ENCODE measurements at regions not wholly inside any gene's neighbourhood (a gene's known extent, or its start where the extent isn't known, plus 50 kb on each side); places are given as distances from the start of the nearest gene placed in this dataset.

DNA sequence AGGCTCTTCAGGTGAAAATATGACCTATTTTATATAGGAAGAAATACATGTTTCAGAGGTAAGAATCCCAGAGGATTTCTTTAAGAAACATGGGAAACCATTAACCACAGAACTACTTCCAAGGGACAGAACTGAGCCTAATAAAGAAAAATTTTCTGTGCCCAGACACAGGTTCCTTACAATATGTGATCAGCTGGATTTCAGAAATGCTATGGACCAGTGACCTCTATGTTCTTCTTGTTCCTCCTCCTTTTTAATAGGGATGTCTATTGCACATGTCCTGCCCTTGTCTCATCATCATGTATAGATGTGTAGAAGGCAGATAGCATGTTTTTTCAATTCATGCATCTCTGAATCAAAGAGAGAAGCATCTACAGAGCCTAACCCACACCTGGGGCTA lies 836.6 kb downstream of the RNF144A start:
- TF ChIP-seq TAF1 (IDR thresholded peaks at IDR 0.05; ENCODE audit: low read depth) (no peak), YY1 (IDR thresholded peaks at IDR 0.05; ENCODE audit: low read depth) (no peak), FOXM1 (IDR thresholded peaks at IDR 0.05; ENCODE audit: borderline replicate concordance, low read depth) (no peak), ZBTB7A (IDR thresholded peaks at IDR 0.05; ENCODE audit: low read depth) (no peak), RAD21 (IDR thresholded peaks at IDR 0.05; ENCODE audit: low read depth) (no peak), EGR1 (IDR thresholded peaks at IDR 0.05) (no peak), TCF12 (IDR thresholded peaks at IDR 0.05; ENCODE audit: low read depth) (no peak), TEAD4 (IDR thresholded peaks at IDR 0.05) (no peak), NFIC (IDR thresholded peaks at IDR 0.05) (no peak), CREB1 (IDR thresholded peaks at IDR 0.05; ENCODE audit: low read depth) (no peak), CEBPB (IDR thresholded peaks at IDR 0.05) (no peak), EP300 (IDR thresholded peaks at IDR 0.05; ENCODE audit: borderline replicate concordance) (no peak)
- TF ChIP-seq, protein P1, sequence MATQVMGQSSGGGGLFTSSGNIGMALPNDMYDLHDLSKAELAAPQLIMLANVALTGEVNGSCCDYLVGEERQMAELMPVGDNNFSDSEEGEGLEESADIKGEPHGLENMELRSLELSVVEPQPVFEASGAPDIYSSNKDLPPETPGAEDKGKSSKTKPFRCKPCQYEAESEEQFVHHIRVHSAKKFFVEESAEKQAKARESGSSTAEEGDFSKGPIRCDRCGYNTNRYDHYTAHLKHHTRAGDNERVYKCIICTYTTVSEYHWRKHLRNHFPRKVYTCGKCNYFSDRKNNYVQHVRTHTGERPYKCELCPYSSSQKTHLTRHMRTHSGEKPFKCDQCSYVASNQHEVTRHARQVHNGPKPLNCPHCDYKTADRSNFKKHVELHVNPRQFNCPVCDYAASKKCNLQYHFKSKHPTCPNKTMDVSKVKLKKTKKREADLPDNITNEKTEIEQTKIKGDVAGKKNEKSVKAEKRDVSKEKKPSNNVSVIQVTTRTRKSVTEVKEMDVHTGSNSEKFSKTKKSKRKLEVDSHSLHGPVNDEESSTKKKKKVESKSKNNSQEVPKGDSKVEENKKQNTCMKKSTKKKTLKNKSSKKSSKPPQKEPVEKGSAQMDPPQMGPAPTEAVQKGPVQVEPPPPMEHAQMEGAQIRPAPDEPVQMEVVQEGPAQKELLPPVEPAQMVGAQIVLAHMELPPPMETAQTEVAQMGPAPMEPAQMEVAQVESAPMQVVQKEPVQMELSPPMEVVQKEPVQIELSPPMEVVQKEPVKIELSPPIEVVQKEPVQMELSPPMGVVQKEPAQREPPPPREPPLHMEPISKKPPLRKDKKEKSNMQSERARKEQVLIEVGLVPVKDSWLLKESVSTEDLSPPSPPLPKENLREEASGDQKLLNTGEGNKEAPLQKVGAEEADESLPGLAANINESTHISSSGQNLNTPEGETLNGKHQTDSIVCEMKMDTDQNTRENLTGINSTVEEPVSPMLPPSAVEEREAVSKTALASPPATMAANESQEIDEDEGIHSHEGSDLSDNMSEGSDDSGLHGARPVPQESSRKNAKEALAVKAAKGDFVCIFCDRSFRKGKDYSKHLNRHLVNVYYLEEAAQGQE (IDR thresholded peaks at IDR 0.05; ENCODE audit: low read depth), result no peak
- TF ChIP-seq, protein P2, sequence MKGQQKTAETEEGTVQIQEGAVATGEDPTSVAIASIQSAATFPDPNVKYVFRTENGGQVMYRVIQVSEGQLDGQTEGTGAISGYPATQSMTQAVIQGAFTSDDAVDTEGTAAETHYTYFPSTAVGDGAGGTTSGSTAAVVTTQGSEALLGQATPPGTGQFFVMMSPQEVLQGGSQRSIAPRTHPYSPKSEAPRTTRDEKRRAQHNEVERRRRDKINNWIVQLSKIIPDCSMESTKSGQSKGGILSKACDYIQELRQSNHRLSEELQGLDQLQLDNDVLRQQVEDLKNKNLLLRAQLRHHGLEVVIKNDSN (IDR thresholded peaks at IDR 0.05), result no peak
- TF ChIP-seq, protein P3, sequence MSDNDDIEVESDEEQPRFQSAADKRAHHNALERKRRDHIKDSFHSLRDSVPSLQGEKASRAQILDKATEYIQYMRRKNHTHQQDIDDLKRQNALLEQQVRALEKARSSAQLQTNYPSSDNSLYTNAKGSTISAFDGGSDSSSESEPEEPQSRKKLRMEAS (IDR thresholded peaks at IDR 0.05), result no peak

DNA sequence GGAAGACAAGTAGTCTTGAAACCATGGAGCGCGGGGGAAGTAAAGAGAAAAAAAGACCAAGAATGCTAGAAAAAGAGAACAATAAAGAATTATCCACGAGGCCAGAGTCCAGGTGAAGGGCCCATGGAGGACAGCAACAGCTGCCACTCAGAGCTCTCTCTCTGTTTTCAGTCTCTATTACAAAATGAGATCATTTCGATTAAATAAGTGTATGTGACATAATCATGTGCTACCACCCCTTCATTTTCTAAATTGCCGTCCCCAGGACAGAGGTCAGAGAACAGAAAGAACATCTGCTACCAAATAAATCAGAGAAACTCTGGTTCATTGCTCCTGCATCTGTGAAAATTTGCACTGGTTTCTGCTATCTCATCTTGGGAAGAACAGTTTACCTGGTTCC lies 838.7 kb downstream of the RNF144A start:
- TF ChIP-seq EGR1 (IDR thresholded peaks at IDR 0.05) (no peak), RAD21 (IDR thresholded peaks at IDR 0.05; ENCODE audit: low read depth) (no peak), NFIC (IDR thresholded peaks at IDR 0.05) (no peak), EP300 (IDR thresholded peaks at IDR 0.05; ENCODE audit: borderline replicate concordance) (no peak), TCF12 (IDR thresholded peaks at IDR 0.05; ENCODE audit: low read depth) (no peak), TEAD4 (IDR thresholded peaks at IDR 0.05) (no peak), CEBPB (IDR thresholded peaks at IDR 0.05) (no peak), ZBTB7A (IDR thresholded peaks at IDR 0.05; ENCODE audit: low read depth) (no peak)
- TF ChIP-seq, protein P3 (IDR thresholded peaks at IDR 0.05), result no peak
- TF ChIP-seq, protein P2 (IDR thresholded peaks at IDR 0.05), result no peak

DNA sequence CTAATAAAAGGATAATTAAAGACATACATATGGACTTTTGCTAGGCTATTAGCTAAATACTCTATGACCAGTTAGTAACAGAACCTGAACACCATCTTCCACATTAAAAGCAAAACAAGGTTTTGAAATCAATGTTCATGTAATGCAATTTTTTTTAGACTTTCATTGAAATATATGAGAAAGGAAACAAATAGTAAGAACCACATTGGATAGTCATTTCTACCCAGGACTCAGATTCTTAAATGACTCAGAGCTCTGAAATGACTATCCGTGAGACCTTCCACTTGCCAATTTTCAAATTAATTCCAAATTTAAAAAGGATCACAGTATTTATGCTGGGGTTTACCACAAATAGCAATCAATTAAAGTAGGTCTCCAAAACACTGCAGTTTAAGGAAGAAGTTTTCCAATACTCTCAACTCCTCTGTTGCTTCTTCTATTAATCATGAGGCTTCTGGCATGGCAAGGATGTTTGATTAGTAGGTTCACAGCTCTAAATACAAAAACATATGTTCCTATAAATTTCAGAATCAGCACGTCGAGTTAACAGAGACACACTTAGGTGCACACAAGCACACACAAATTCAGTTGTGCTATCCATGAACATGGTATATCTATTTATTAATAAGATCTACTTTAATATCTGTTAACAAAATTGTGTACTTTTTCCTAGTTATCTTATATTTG lies 841.0 kb downstream of the RNF144A start:
- TF ChIP-seq EP300 (IDR thresholded peaks at IDR 0.05; ENCODE audit: borderline replicate concordance) (no peak), ZBTB7A (IDR thresholded peaks at IDR 0.05; ENCODE audit: low read depth) (no peak), FOXM1 (IDR thresholded peaks at IDR 0.05; ENCODE audit: borderline replicate concordance, low read depth) (no peak), EGR1 (IDR thresholded peaks at IDR 0.05) (no peak), TAF1 (IDR thresholded peaks at IDR 0.05; ENCODE audit: low read depth) (no peak), CEBPB (IDR thresholded peaks at IDR 0.05) (no peak), NFIC (IDR thresholded peaks at IDR 0.05) (no peak), CREB1 (IDR thresholded peaks at IDR 0.05; ENCODE audit: low read depth) (no peak), RAD21 (IDR thresholded peaks at IDR 0.05; ENCODE audit: low read depth) (no peak)
- TF ChIP-seq, protein P3 (IDR thresholded peaks at IDR 0.05), result no peak
- TF ChIP-seq, protein P1 (IDR thresholded peaks at IDR 0.05; ENCODE audit: low read depth), result no peak

DNA sequence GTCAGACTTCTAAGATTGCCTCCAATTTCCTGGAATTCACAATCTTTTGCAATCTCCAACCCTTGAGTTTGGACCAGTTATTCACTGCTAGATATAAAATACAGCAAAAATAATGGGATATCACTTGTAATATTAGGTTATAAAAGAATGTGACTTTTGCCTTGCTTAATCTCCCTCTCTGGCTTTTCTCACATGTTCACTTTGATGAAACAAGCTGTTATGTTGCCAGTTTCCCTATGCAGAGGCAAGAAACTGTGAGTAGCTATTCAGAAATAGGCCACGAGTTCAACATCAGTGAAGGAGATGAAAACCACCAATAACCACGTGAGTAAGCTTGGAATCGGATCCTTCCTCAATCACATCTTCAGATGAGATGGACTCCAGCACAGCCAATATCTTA lies 842.7 kb downstream of the RNF144A start:
- TF ChIP-seq EGR1 (IDR thresholded peaks at IDR 0.05), result no peak
- no peak for TF ChIP-seq TEAD4 (IDR thresholded peaks at IDR 0.05)
- no peak for TF ChIP-seq NFIC (IDR thresholded peaks at IDR 0.05)
- no peak for TF ChIP-seq TAF1 (IDR thresholded peaks at IDR 0.05; ENCODE audit: low read depth)

DNA sequence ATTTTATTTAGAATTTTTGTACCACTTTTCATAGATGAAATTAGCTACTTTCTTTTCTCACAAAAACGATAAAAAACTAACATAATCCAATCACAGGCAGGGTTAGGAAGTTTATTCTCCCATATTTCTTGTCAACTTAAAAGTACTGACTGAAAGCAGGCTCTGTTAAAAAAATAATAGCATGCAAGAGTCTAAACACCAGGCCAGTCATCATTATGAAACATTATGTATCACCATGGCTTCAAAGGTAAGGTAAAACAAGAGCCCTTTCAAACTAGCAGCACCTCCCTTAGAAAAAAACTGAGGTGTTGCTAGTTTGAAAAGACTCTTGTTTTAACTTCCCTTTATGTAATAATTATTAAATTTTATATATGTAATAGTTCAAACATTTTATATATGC lies 848.0 kb downstream of the RNF144A start:
- TF ChIP-seq RAD21 (IDR thresholded peaks at IDR 0.05; ENCODE audit: low read depth) (no peak), TEAD4 (IDR thresholded peaks at IDR 0.05) (no peak), EGR1 (IDR thresholded peaks at IDR 0.05) (no peak), CEBPB (IDR thresholded peaks at IDR 0.05) (no peak), EP300 (IDR thresholded peaks at IDR 0.05; ENCODE audit: borderline replicate concordance) (no peak), FOXM1 (IDR thresholded peaks at IDR 0.05; ENCODE audit: borderline replicate concordance, low read depth) (no peak), YY1 (IDR thresholded peaks at IDR 0.05; ENCODE audit: low read depth) (no peak), TCF12 (IDR thresholded peaks at IDR 0.05; ENCODE audit: low read depth) (no peak), ZBTB7A (IDR thresholded peaks at IDR 0.05; ENCODE audit: low read depth) (no peak), NFIC (IDR thresholded peaks at IDR 0.05) (no peak), CREB1 (IDR thresholded peaks at IDR 0.05; ENCODE audit: low read depth) (no peak), TAF1 (IDR thresholded peaks at IDR 0.05; ENCODE audit: low read depth) (no peak)
- TF ChIP-seq, protein P1 (IDR thresholded peaks at IDR 0.05; ENCODE audit: low read depth), result no peak
- TF ChIP-seq, protein P2 (IDR thresholded peaks at IDR 0.05), result no peak
- TF ChIP-seq, protein P3 (IDR thresholded peaks at IDR 0.05), result no peak
